MM.1S (cell line): ENCODE measurements at regions not wholly inside any gene's neighbourhood (a gene's known extent, or its start where the extent isn't known, plus 50 kb on each side); places are given as distances from the start of the nearest gene placed in this dataset.

Source experiments
- DNase-seq: peaks from one replicate; pipeline ENCODE4 v3.0.0-alpha.2; 2015
- H2AFZ ChIP-seq: fragments of 300-600 bp; sonication (generic); 2 replicates; pipeline ENCODE4 v1.6.0; 2016; ENCODE audit warnings: antibody characterized with exemption, low read length
- H3F3A ChIP-seq: fragments of 300-600 bp; sonication (generic); 2 replicates; pipeline ENCODE4 v1.6.1; 2016; ENCODE audit warnings: mild to moderate bottlenecking, antibody characterized with exemption, low read length, moderate library complexity, mixed read lengths; ENCODE audit not compliant: insufficient read depth
- H3K27ac ChIP-seq: fragments of 300-600 bp; sonication (generic); 2 replicates; pipeline ENCODE4 v1.5.1; 2016; ENCODE audit warnings: mild to moderate bottlenecking, low read length
- H3K27me3 ChIP-seq: fragments of 300-600 bp; sonication (generic); replicated peaks from 2 replicates; pipeline ENCODE4 v1.6.0; 2016; ENCODE audit warnings: low read length; ENCODE audit not compliant: insufficient read depth
- H3K36me3 ChIP-seq: fragments of 300-600 bp; sonication (generic); replicated peaks from 2 replicates; pipeline ENCODE4 v1.6.1; 2016; ENCODE audit warnings: mild to moderate bottlenecking, low read length, mixed read lengths; ENCODE audit not compliant: insufficient read depth
- H3K4me1 ChIP-seq: fragments of 300-600 bp; sonication (generic); 2 replicates; pipeline ENCODE4 v1.6.1; 2016; ENCODE audit warnings: low read length, mixed read lengths
- H3K4me2 ChIP-seq: fragments of 300-600 bp; sonication (generic); 2 replicates; pipeline ENCODE4 v1.6.0; 2016; ENCODE audit warnings: low read depth, low read length
- H3K4me3 ChIP-seq: fragments of 300-600 bp; sonication (generic); 2 replicates; pipeline ENCODE4 v1.5.1; 2016; ENCODE audit warnings: low read length, mixed read lengths
- H3K79me2 ChIP-seq: fragments of 300-600 bp; sonication (generic); 2 replicates; pipeline ENCODE4 v1.6.1; 2016; ENCODE audit warnings: mixed run types, low read length, mixed read lengths
- H3K9ac ChIP-seq: fragments of 300-600 bp; sonication (generic); 2 replicates; pipeline ENCODE4 v1.6.1; 2016; ENCODE audit warnings: low read length, mixed read lengths
- H3K9me2 ChIP-seq: fragments of 300-600 bp; sonication (generic); replicated peaks from 2 replicates; pipeline ENCODE4 v1.6.1; 2016; ENCODE audit warnings: mild to moderate bottlenecking, low read length, mixed read lengths; ENCODE audit not compliant: insufficient read depth
- H3K9me3 ChIP-seq: fragments of 300-600 bp; sonication (generic); replicated peaks from 2 replicates; pipeline ENCODE4 v1.6.1; 2016; ENCODE audit warnings: mild to moderate bottlenecking, low read length, mixed read lengths; ENCODE audit not compliant: insufficient read depth
- H4K20me1 ChIP-seq: fragments of 300-600 bp; sonication (generic); 2 replicates; pipeline ENCODE4 v1.6.1; 2016; ENCODE audit warnings: mild to moderate bottlenecking, low read length, moderate library complexity, mixed read lengths; ENCODE audit not compliant: insufficient read depth
- CTCF ChIP-seq: fragments of 300-600 bp; sonication (generic); IDR thresholded peaks from 2 replicates; pipeline ENCODE4 v1.5.1; 2016; ENCODE audit warnings: antibody characterized with exemption, low read length, mixed read lengths
- EZH2 ChIP-seq: fragments of 300-600 bp; sonication (generic); optimal IDR thresholded peaks from 2 replicates; pipeline ENCODE3; 2017; ENCODE audit warnings: low read depth, mild to moderate bottlenecking, antibody characterized with exemption, low read length, mixed read lengths
- EZH2phosphoT487 ChIP-seq: fragments of 300-600 bp; sonication (generic); IDR thresholded peaks from 2 replicates; pipeline ENCODE4 v1.6.1; 2018; ENCODE audit warnings: antibody characterized with exemption, low read length

GRCh38 chr10:108663587-108663986 lies 1259.7 kb downstream of the XPNPEP1 start:
- Histone ChIP-seq H3K79me2 (no peaks in the 10 kb centered on the region), H3K9ac (no peak overlapping the region), H3K27me3 (no peaks in the 10 kb centered on the region), H3K36me3 (no peaks in the 10 kb centered on the region), H3K27ac (no peak overlapping the region), H3K4me2 (no peak overlapping the region), H3K4me3 (no peak overlapping the region), H3K9me3 (no peaks in the 10 kb centered on the region), H3K4me1 (no peaks in the 10 kb centered on the region), H2AFZ (no peak overlapping the region), H3K9me2 (no peaks in the 10 kb centered on the region), H4K20me1 (no peaks in the 10 kb centered on the region), H3F3A (no peaks in the 10 kb centered on the region)
- DNase-seq = no peak
- TF ChIP-seq EZH2phosphoT487 (no peak), EZH2 (no peak), CTCF (no peak)

- Histone ChIP-seq H3K27ac (no peak overlapping the region), H3K9me2 (no peaks in the 10 kb centered on the region), H3K9ac (no peak overlapping the region), H3K4me1 (no peaks in the 10 kb centered on the region), H3K4me2 (no peak overlapping the region), H3K4me3 (no peak overlapping the region), H3F3A (no peaks in the 10 kb centered on the region), H3K27me3 (no peaks in the 10 kb centered on the region), H3K9me3 (no peaks in the 10 kb centered on the region), H4K20me1 (no peaks in the 10 kb centered on the region), H2AFZ (no peak overlapping the region), H3K36me3 (no peaks in the 10 kb centered on the region), H3K79me2 (no peaks in the 10 kb centered on the region)
- DNase-seq = no peak
- TF ChIP-seq EZH2 = no peak
- no peak for TF ChIP-seq CTCF
Measured at GRCh38 chr10:108662975-108663374, 1260.3 kb downstream of the XPNPEP1 start.

- Histone ChIP-seq H3K4me3 (no peak overlapping the region), H3K4me2 (no peak overlapping the region), H2AFZ (no peak overlapping the region), H3K27ac (no peak overlapping the region), H3K36me3 (no peaks in the 10 kb centered on the region), H3K9ac (no peak overlapping the region), H3K9me2 (no peaks in the 10 kb centered on the region), H3F3A (no peaks in the 10 kb centered on the region), H3K27me3 (no peaks in the 10 kb centered on the region), H3K79me2 (no peaks in the 10 kb centered on the region), H4K20me1 (no peaks in the 10 kb centered on the region), H3K4me1 (no peaks in the 10 kb centered on the region), H3K9me3 (no peaks in the 10 kb centered on the region)
- no peak for DNase-seq
- TF ChIP-seq EZH2 (no peak), EZH2phosphoT487 (no peak), CTCF (no peak)
Measured at GRCh38 chr10:108655057-108655456, 1268.3 kb downstream of the XPNPEP1 start.

- H3K79me2 ChIP-seq = no peaks in the 10 kb centered on the region
- TF ChIP-seq EZH2phosphoT487 (no peak), CTCF (no peak), EZH2 (no peak)
- no peak overlapping the region for H3K4me3 ChIP-seq
Measured at GRCh38 chr10:108653531-108653930, 1269.8 kb downstream of the XPNPEP1 start.

More at GRCh38 chr10:108653531-108653930, 1269.8 kb downstream of the XPNPEP1 start:
- H4K20me1 ChIP-seq = no peaks in the 10 kb centered on the region
- no peaks in the 10 kb centered on the region for H3K4me1 ChIP-seq
- no peak overlapping the region for H2AFZ ChIP-seq
- H3K9me2 ChIP-seq = no peaks in the 10 kb centered on the region
- no peaks in the 10 kb centered on the region for H3K27me3 ChIP-seq
- no peaks in the 10 kb centered on the region for H3K9me3 ChIP-seq
- no peak for DNase-seq
- no peak overlapping the region for H3K9ac ChIP-seq
- H3K36me3 ChIP-seq = no peaks in the 10 kb centered on the region
- no peak overlapping the region for H3K4me2 ChIP-seq
- no peak overlapping the region for H3K27ac ChIP-seq
- H3F3A ChIP-seq = no peaks in the 10 kb centered on the region
